ENCODE measurements at regions not wholly inside any gene's neighbourhood (a gene's known extent, or its start where the extent isn't known, plus 50 kb on each side); places are given as distances from the start of the nearest gene placed in this dataset.

DNA sequence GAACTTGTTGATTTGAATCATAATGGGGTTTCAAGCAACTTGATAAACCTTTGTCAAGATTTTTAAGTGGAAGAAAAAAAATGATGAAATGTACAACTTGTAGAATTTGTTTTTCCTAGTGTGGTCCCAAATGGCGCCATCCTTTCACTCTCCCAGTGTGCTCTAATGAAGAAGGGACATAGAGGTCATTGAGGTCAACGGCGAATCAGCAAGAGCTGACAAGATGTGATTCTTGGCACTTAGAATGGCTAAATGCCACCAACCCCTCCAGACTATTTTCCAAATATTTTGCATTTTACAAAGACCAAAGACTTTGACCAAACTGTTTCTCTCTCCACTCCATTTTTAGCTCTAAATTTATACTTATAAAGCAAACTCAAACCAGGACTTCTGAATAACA, 320.2 kb upstream of the MME start:
- Histone ChIP-seq H3K36me3 (no peaks in the 10 kb centered on the region), H3K27ac (no peak overlapping the region), H3K9me3 (no peaks in the 10 kb centered on the region), H3K4me3 (no peak overlapping the region), H3K4me1 (no peaks in the 10 kb centered on the region), H3K27me3 (no peaks in the 10 kb centered on the region)
- in situ Hi-C loops (cut with MboI; ENCODE audit: low sequenced_read_pairs in 4 of 4) (loop anchor here (5.0 to 25.0 kb wide), 5 partner anchors 562 to 945 kb away; no protein-coding TSS in a partner anchor), intact Hi-C loops (cut with DNase I; ENCODE audit: low total_unique reads) (loop anchor here (5.0 kb wide), 1 partner anchor 942 kb away; no protein-coding TSS in a partner anchor)
- ATAC-seq, result no peak
- DNase-seq, result no peak
- TF ChIP-seq POLR2A (IDR thresholded peaks at IDR 0.05), result no peak
- TF ChIP-seq CTCF (IDR thresholded peaks at IDR 0.05 in 4 of 5, conservative IDR thresholded peaks at IDR 0.05 in 1 of 5), result no peak

- Histone ChIP-seq H3K27me3 (no peaks in the 10 kb centered on the region), H3K4me3 (no peak overlapping the region), H3K27ac (no peak overlapping the region), H3K36me3 (no peaks in the 10 kb centered on the region), H3K4me1 (no peaks in the 10 kb centered on the region), H3K9me3 (no peaks in the 10 kb centered on the region)
- ATAC-seq (peak; percentile 62 to 68), DNase-seq (no peak)
- in situ Hi-C loops (cut with MboI; ENCODE audit: low sequenced_read_pairs in 4 of 4), result loop anchor here in 2 of 4 donors (5.0 to 25.0 kb wide), 3 partner anchors 564 to 947 kb away; no protein-coding TSS in a partner anchor
- TF ChIP-seq POLR2A (IDR thresholded peaks at IDR 0.05), result no peak
- TF ChIP-seq CTCF (IDR thresholded peaks at IDR 0.05 in 4 of 5, conservative IDR thresholded peaks at IDR 0.05 in 1 of 5), result peak; percentile 25 to 61 (median 53)
- intact Hi-C loops (cut with DNase I; ENCODE audit: low total_unique reads), result loop anchor here (1.0 to 5.0 kb wide), 2 partner anchors 565 to 944 kb away; no protein-coding TSS in a partner anchor
Observed at GRCh38 chr3:154758109-154758868, 321.8 kb upstream of the MME start.

- Histone ChIP-seq H3K9me3 (no peaks in the 10 kb centered on the region), H3K27ac (no peak overlapping the region), H3K36me3 (no peaks in the 10 kb centered on the region), H3K4me3 (no peak overlapping the region), H3K4me1 (no peaks in the 10 kb centered on the region), H3K27me3 (no peaks in the 10 kb centered on the region)
- DNase-seq (no peak), ATAC-seq (no peak)
- in situ Hi-C loops (cut with MboI; ENCODE audit: low sequenced_read_pairs in 4 of 4), result loop anchor here in 2 of 4 donors (10.0 to 25.0 kb wide), 2 partner anchors 934 to 952 kb away; no protein-coding TSS in a partner anchor
- intact Hi-C loops (cut with DNase I; ENCODE audit: low total_unique reads), result no loop called here
- TF ChIP-seq POLR2A (IDR thresholded peaks at IDR 0.05), result no peak
- TF ChIP-seq CTCF (IDR thresholded peaks at IDR 0.05 in 4 of 5, conservative IDR thresholded peaks at IDR 0.05 in 1 of 5), result no peak
Observed at GRCh38 chr3:154753101-154753500, 323.1 kb upstream of the GPR149 start.

GRCh38 chr3:154749514-154749913, 319.5 kb upstream of the GPR149 start:
- Histone ChIP-seq H3K9me3 (no peaks in the 10 kb centered on the region), H3K27me3 (no peaks in the 10 kb centered on the region), H3K36me3 (no peaks in the 10 kb centered on the region), H3K4me3 (no peak overlapping the region), H3K4me1 (no peaks in the 10 kb centered on the region), H3K27ac (no peak overlapping the region)
- intact Hi-C loops (cut with DNase I; ENCODE audit: low total_unique reads), result no loop called here
- no peak for DNase-seq
- TF ChIP-seq POLR2A (IDR thresholded peaks at IDR 0.05) (no peak), CTCF (IDR thresholded peaks at IDR 0.05 in 4 of 5, conservative IDR thresholded peaks at IDR 0.05 in 1 of 5) (no peak)
- no peak for ATAC-seq
- in situ Hi-C loops (cut with MboI; ENCODE audit: low sequenced_read_pairs in 4 of 4), result no loop called here
